ENCODE measurements at regions not wholly inside any gene's neighbourhood (a gene's known extent, or its start where the extent isn't known, plus 50 kb on each side); places are given as distances from the start of the nearest gene placed in this dataset.

DNA sequence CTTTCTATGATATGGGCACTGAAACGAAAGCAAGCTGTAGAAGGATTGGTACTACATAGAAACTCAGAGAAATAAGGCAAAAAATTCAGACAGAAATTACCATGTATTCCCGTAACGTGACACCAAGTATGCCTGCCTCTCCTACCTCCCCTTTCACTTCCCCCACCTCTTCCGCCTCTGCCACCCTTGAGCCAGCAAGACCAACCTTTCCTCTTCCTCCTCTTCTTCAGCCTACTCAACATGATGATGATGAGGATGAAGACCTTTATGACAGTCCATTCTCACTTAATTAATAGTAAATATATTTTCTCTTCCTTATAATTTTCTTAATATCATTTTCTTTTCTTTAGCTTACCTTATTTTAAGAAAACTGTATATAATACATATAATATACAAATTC is 188.1 kb upstream of the VGLL2 start:
- Histone ChIP-seq H3K9ac (ENCODE audit: low read depth, low read length) (no peak overlapping the region), H3K79me2 (ENCODE audit: insufficient read depth, low read length) (no peaks in the 10 kb centered on the region), H4K20me1 (ENCODE audit: insufficient read depth, low read length) (no peaks in the 10 kb centered on the region), H3K4me2 (ENCODE audit: insufficient read depth, low read length) (no peak overlapping the region), H3K27me3 (ENCODE audit: insufficient read depth, low read length, poor library complexity) (no peaks in the 10 kb centered on the region), H3K4me1 (ENCODE audit: insufficient read depth, low read length) (no peaks in the 10 kb centered on the region), H3K4me3 (ENCODE audit: low read depth in 1 of 2, low read length in 2 of 2) (no peak overlapping the region), H2AFZ (ENCODE audit: low read depth, low read length) (no peak overlapping the region), H3K36me3 (ENCODE audit: insufficient read depth, low read length) (no peaks in the 10 kb centered on the region), H3K27ac (ENCODE audit: low read length) (no peak overlapping the region), H3K9me3 (ENCODE audit: insufficient read depth, low read length, severe bottlenecking) (no peaks in the 10 kb centered on the region)
- ATAC-seq (ENCODE audit: insufficient read depth, low read depth) (no peak), DNase-seq (no peak)
- TF ChIP-seq EZH2 (IDR thresholded peaks at IDR 0.05; ENCODE audit: borderline replicate concordance, low read depth, low read length, severe bottlenecking) = no peak
- TF ChIP-seq, protein P1, sequence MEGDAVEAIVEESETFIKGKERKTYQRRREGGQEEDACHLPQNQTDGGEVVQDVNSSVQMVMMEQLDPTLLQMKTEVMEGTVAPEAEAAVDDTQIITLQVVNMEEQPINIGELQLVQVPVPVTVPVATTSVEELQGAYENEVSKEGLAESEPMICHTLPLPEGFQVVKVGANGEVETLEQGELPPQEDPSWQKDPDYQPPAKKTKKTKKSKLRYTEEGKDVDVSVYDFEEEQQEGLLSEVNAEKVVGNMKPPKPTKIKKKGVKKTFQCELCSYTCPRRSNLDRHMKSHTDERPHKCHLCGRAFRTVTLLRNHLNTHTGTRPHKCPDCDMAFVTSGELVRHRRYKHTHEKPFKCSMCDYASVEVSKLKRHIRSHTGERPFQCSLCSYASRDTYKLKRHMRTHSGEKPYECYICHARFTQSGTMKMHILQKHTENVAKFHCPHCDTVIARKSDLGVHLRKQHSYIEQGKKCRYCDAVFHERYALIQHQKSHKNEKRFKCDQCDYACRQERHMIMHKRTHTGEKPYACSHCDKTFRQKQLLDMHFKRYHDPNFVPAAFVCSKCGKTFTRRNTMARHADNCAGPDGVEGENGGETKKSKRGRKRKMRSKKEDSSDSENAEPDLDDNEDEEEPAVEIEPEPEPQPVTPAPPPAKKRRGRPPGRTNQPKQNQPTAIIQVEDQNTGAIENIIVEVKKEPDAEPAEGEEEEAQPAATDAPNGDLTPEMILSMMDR (IDR thresholded peaks at IDR 0.05; ENCODE audit: borderline replicate concordance, extremely low read depth, low read length, poor library complexity, severe bottlenecking) = no peak

DNA sequence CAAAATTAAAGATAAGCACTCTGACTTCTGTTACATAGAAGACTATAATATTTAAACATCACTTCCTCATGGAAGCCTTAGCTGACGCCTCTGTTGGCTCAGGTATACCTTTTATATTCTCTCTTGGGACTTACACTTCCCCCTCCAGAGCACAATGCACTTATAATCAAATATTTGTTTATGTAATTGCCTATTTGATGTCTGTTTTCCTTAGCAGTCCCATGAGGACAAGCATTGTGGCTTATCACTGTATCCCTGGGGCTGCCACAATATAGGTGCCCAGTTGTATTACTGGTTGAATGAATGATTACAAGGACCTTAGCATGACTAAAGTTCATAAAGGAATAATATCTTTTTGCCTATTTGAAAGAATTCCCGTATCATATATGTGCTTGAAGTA is 186.7 kb upstream of the VGLL2 start:
- Histone ChIP-seq H3K4me3 (ENCODE audit: low read depth in 1 of 2, low read length in 2 of 2) (no peak overlapping the region), H3K9ac (ENCODE audit: low read depth, low read length) (no peak overlapping the region), H3K36me3 (ENCODE audit: insufficient read depth, low read length) (no peaks in the 10 kb centered on the region), H3K9me3 (ENCODE audit: insufficient read depth, low read length, severe bottlenecking) (no peaks in the 10 kb centered on the region), H4K20me1 (ENCODE audit: insufficient read depth, low read length) (no peaks in the 10 kb centered on the region), H2AFZ (ENCODE audit: low read depth, low read length) (no peak overlapping the region), H3K4me2 (ENCODE audit: insufficient read depth, low read length) (no peak overlapping the region), H3K27me3 (ENCODE audit: insufficient read depth, low read length, poor library complexity) (no peaks in the 10 kb centered on the region), H3K79me2 (ENCODE audit: insufficient read depth, low read length) (no peaks in the 10 kb centered on the region), H3K4me1 (ENCODE audit: insufficient read depth, low read length) (no peaks in the 10 kb centered on the region), H3K27ac (ENCODE audit: low read length) (no peak overlapping the region)
- ATAC-seq (ENCODE audit: insufficient read depth, low read depth) = no peak
- TF ChIP-seq, protein P1 (IDR thresholded peaks at IDR 0.05; ENCODE audit: borderline replicate concordance, extremely low read depth, low read length, poor library complexity, severe bottlenecking) = no peak
- no peak for DNase-seq

DNA sequence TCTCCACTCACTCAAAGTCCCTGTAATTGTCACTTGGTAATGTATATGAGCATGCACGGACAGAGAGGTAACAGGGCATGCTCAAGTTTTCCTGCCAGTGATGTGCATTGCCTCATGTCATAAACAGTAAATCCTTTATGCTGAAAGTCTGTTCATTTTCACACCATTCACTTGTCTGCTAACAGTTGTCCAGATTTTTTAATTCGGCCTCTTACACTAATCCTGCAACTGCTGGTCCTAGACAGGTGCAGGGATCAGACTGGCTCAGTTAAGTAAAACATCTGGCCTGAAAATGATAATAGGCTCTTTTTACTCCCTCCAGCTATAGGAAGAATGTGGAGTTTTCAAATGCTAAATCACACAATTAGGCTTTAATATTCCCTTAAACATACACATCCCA is 185.4 kb upstream of the VGLL2 start:
- no peaks in the 10 kb centered on the region for H3K9me3 ChIP-seq (ENCODE audit: insufficient read depth, low read length, severe bottlenecking)
- no peaks in the 10 kb centered on the region for H3K79me2 ChIP-seq (ENCODE audit: insufficient read depth, low read length)
- no peak overlapping the region for H3K9ac ChIP-seq (ENCODE audit: low read depth, low read length)
- DNase-seq = no peak
- ATAC-seq (ENCODE audit: insufficient read depth, low read depth) = no peak
- TF ChIP-seq EZH2 (IDR thresholded peaks at IDR 0.05; ENCODE audit: borderline replicate concordance, low read depth, low read length, severe bottlenecking) = no peak
- TF ChIP-seq, protein P1 (IDR thresholded peaks at IDR 0.05; ENCODE audit: borderline replicate concordance, extremely low read depth, low read length, poor library complexity, severe bottlenecking) = no peak
- H2AFZ ChIP-seq (ENCODE audit: low read depth, low read length) = no peak overlapping the region
- no peaks in the 10 kb centered on the region for H3K27me3 ChIP-seq (ENCODE audit: insufficient read depth, low read length, poor library complexity)
- no peaks in the 10 kb centered on the region for H3K36me3 ChIP-seq (ENCODE audit: insufficient read depth, low read length)
- no peak overlapping the region for H3K4me3 ChIP-seq (ENCODE audit: low read depth in 1 of 2, low read length in 2 of 2)
- no peak overlapping the region for H3K27ac ChIP-seq (ENCODE audit: low read length)
- no peak overlapping the region for H3K4me2 ChIP-seq (ENCODE audit: insufficient read depth, low read length)
- H3K4me1 ChIP-seq (ENCODE audit: insufficient read depth, low read length) = no peaks in the 10 kb centered on the region
- no peaks in the 10 kb centered on the region for H4K20me1 ChIP-seq (ENCODE audit: insufficient read depth, low read length)

DNA sequence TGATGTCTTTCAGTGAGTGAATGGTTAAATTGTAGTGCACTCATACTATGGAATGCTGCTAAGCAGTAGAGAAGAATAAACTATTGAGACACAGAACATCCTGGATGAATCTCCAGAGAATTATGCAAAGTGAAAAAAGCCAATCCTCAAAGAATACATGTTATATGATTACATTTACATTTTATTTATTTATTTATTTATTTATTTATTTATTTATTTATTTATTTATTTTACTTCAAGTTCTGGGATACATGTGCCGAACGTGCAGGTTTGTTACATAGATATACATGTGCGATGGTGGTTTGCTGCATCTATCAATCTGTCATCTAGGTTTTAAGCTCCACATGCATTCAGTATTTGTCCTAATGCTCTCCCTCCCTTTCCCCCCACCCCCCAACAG is 175.8 kb upstream of the VGLL2 start:
- H3K79me2 ChIP-seq (ENCODE audit: insufficient read depth, low read length) = no peaks in the 10 kb centered on the region
- no peak overlapping the region for H3K4me3 ChIP-seq (ENCODE audit: low read depth in 1 of 2, low read length in 2 of 2)
- H3K4me1 ChIP-seq (ENCODE audit: insufficient read depth, low read length) = no peaks in the 10 kb centered on the region
- H3K27me3 ChIP-seq (ENCODE audit: insufficient read depth, low read length, poor library complexity) = no peaks in the 10 kb centered on the region
- no peaks in the 10 kb centered on the region for H3K9me3 ChIP-seq (ENCODE audit: insufficient read depth, low read length, severe bottlenecking)
- H3K27ac ChIP-seq (ENCODE audit: low read length) = no peak overlapping the region
- TF ChIP-seq EZH2 (IDR thresholded peaks at IDR 0.05; ENCODE audit: borderline replicate concordance, low read depth, low read length, severe bottlenecking) = no peak
- TF ChIP-seq, protein P1 (IDR thresholded peaks at IDR 0.05; ENCODE audit: borderline replicate concordance, extremely low read depth, low read length, poor library complexity, severe bottlenecking) = no peak
- no peak overlapping the region for H3K9ac ChIP-seq (ENCODE audit: low read depth, low read length)
- ATAC-seq (ENCODE audit: insufficient read depth, low read depth) = no peak
- no peak for DNase-seq
- no peak overlapping the region for H2AFZ ChIP-seq (ENCODE audit: low read depth, low read length)
- H4K20me1 ChIP-seq (ENCODE audit: insufficient read depth, low read length) = no peaks in the 10 kb centered on the region
- H3K36me3 ChIP-seq (ENCODE audit: insufficient read depth, low read length) = no peaks in the 10 kb centered on the region
- H3K4me2 ChIP-seq (ENCODE audit: insufficient read depth, low read length) = no peak overlapping the region
